22Rv1 (cell line): ENCODE measurements at regions not wholly inside any gene's neighbourhood (a gene's known extent, or its start where the extent isn't known, plus 50 kb on each side); places are given as distances from the start of the nearest gene placed in this dataset.

Experiments used
- ZFX ChIP-seq: fragments of 450-650 bp; IDR thresholded peaks from 2 replicates; pipeline ENCODE4 v1.6.1; 2017; ENCODE audit warnings: antibody characterized with exemption, borderline replicate concordance
- TF ChIP-seq, protein P1 (sequence below): fragments of 450-650 bp; IDR thresholded peaks from 2 replicates; pipeline ENCODE4 v1.5.1; 2017; ENCODE audit warnings: mild to moderate bottlenecking

DNA sequence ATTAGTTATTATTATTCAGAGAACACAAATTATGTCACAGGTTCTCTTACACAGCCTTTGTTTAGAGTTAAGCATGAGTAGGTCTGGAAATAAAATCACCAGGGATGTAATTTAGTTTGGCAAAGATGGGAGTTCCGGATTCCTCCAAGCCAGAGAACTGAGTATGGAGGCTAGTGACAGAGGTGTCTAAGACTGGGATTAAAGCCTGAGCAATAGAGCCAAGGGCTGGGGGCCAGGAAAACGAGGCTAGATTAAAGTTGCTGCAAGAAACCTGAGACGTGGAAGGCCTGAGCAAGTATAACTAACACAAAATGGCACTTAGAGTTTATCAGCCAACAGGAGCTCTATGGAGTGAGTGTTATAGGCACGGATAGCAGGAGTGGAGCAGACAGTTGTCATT lies 381.6 kb downstream of the SRGAP2C start:
- TF ChIP-seq, protein P1, sequence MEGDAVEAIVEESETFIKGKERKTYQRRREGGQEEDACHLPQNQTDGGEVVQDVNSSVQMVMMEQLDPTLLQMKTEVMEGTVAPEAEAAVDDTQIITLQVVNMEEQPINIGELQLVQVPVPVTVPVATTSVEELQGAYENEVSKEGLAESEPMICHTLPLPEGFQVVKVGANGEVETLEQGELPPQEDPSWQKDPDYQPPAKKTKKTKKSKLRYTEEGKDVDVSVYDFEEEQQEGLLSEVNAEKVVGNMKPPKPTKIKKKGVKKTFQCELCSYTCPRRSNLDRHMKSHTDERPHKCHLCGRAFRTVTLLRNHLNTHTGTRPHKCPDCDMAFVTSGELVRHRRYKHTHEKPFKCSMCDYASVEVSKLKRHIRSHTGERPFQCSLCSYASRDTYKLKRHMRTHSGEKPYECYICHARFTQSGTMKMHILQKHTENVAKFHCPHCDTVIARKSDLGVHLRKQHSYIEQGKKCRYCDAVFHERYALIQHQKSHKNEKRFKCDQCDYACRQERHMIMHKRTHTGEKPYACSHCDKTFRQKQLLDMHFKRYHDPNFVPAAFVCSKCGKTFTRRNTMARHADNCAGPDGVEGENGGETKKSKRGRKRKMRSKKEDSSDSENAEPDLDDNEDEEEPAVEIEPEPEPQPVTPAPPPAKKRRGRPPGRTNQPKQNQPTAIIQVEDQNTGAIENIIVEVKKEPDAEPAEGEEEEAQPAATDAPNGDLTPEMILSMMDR = no peak
- no peak for TF ChIP-seq ZFX
